Left ventricle myocardium inferior (tissue), 1 donor: ENCODE measurements at regions not wholly inside any gene's neighbourhood (a gene's known extent, or its start where the extent isn't known, plus 50 kb on each side); places are given as distances from the start of the nearest gene placed in this dataset.
"Not testable (repeated sequence)": the region's sequence is repeated elsewhere in the genome, so short reads cannot be mapped to it uniquely, and the experiment has no call there.

Experiments used
- DNase-seq: peaks from one replicate; pipeline ENCODE4 v3.0.0-alpha.2; 2020
- H3K27ac ChIP-seq: fragments of 200-600 bp; replicated peaks from 2 replicates; pipeline ENCODE4 v1.8.0; 2021
- H3K27me3 ChIP-seq: fragments of 200-600 bp; 2 replicates; pipeline ENCODE4 v1.8.0; 2021; ENCODE audit warnings: low read depth
- H3K36me3 ChIP-seq: fragments of 200-600 bp; 2 replicates; pipeline ENCODE4 v1.8.0; 2021
- H3K4me1 ChIP-seq: fragments of 200-600 bp; 2 replicates; pipeline ENCODE4 v1.8.0; 2021
- H3K4me3 ChIP-seq: fragments of 200-600 bp; 2 replicates; pipeline ENCODE4 v1.8.0; 2021; ENCODE audit warnings: mild to moderate bottlenecking, moderate library complexity
- H3K9me3 ChIP-seq: fragments of 200-600 bp; replicated peaks from 2 replicates; pipeline ENCODE4 v1.8.0; 2021
- intact Hi-C: fragments of 100-400 bp; cut with micrococcal nuclease; formaldehyde crosslinking; loops from one replicate; pipeline ENCODE4 v1.11.0; 2022
- TF ChIP-seq, protein P1 (sequence below): fragments of 200-600 bp; IDR thresholded peaks from 2 replicates; pipeline ENCODE4 v1.8.0; 2021; ENCODE audit warnings: antibody characterized with exemption, mild to moderate bottlenecking, borderline replicate concordance
- donor health status: DM: no; HTN: yes; CAD: no; lungs with severe emphysema.

DNA sequence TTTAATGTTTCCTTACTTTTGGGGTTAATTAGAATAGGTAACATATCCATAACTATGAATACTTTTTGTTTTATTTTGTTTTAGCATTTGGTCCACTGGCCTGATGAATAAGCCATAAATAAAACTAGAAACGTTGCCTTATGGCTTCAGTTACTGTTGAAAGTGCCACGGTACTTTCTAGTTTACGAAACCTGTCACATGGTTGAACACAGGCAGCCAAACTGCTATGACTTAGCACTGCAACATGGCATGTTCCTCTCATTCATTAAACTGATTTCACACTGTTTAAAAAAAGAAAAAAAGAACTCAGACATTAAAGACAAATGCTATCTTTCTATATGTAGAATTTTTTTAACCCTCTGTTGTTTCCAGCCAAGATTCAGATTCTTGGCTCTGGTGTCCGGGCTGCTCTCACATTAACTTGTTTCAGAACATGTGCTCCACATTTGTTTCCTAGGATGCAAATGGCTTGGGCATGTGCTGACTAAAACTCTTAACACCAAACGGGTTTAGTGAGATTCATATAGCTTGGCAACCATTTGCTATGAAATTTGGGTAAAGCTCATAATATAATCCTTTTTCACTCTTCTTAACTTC, 323.9 kb upstream of the RND3 start:
- no peaks in the 10 kb centered on the region for H3K9me3 ChIP-seq
- DNase-seq = no peak
- H3K27ac ChIP-seq = no peak overlapping the region
- no peaks in the 10 kb centered on the region for H3K36me3 ChIP-seq
- no peaks in the 10 kb centered on the region for H3K4me1 ChIP-seq
- intact Hi-C loops = no loop called here
- no peaks in the 10 kb centered on the region for H3K27me3 ChIP-seq
- TF ChIP-seq, protein P1, sequence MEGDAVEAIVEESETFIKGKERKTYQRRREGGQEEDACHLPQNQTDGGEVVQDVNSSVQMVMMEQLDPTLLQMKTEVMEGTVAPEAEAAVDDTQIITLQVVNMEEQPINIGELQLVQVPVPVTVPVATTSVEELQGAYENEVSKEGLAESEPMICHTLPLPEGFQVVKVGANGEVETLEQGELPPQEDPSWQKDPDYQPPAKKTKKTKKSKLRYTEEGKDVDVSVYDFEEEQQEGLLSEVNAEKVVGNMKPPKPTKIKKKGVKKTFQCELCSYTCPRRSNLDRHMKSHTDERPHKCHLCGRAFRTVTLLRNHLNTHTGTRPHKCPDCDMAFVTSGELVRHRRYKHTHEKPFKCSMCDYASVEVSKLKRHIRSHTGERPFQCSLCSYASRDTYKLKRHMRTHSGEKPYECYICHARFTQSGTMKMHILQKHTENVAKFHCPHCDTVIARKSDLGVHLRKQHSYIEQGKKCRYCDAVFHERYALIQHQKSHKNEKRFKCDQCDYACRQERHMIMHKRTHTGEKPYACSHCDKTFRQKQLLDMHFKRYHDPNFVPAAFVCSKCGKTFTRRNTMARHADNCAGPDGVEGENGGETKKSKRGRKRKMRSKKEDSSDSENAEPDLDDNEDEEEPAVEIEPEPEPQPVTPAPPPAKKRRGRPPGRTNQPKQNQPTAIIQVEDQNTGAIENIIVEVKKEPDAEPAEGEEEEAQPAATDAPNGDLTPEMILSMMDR = no peak
- H3K4me3 ChIP-seq = no peak overlapping the region

DNA sequence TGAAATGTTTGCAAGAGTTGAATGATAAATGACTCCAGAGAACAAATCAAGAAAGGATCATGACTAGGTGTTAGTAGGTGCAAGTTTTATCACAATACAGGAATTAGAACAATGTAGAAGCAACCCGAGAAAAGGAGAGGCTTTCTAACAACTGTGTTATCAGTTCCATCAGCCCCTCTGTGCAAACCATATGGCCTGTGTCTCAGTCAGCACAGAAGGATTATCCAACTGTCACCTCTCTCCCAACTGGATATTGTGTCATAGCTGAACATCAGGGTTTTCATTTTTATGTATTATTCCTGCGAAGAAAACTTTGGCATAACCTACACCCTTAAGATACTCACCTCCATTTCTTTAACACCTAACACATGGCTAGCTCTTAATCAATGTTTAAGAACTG, 321.6 kb upstream of the RND3 start:
- Histone ChIP-seq H3K36me3 (no peaks in the 10 kb centered on the region), H3K27ac (no peak overlapping the region), H3K9me3 (no peaks in the 10 kb centered on the region), H3K4me3 (no peak overlapping the region), H3K27me3 (no peaks in the 10 kb centered on the region), H3K4me1 (no peaks in the 10 kb centered on the region)
- TF ChIP-seq, protein P1 = no peak
- intact Hi-C loops = no loop called here
- DNase-seq = no peak

DNA sequence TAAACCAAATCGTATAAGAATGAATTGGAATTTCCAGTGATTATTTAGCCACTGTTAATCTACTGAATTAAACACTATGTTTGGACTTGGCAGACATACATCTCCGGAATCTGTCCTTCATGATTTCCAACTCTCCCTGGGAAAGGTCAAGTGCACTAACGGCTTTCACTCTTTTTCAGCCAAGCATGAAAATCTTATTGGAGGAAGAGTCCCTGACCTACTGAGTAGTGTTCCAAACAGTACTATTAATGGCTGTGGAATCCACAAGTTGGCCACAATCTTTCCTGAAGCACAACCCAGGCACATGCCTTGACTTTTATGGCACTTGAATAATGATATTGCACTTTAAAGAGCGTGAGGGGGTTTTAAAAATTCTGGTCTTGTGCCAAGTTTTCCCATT, 318.9 kb upstream of the RND3 start:
- no peak overlapping the region for H3K4me3 ChIP-seq
- no peaks in the 10 kb centered on the region for H3K4me1 ChIP-seq
- H3K27ac ChIP-seq = no peak overlapping the region
- H3K36me3 ChIP-seq = no peaks in the 10 kb centered on the region
- no peaks in the 10 kb centered on the region for H3K27me3 ChIP-seq
- TF ChIP-seq, protein P1 = no peak
- DNase-seq = no peak
- intact Hi-C loops = no loop called here
- no peaks in the 10 kb centered on the region for H3K9me3 ChIP-seq

DNA sequence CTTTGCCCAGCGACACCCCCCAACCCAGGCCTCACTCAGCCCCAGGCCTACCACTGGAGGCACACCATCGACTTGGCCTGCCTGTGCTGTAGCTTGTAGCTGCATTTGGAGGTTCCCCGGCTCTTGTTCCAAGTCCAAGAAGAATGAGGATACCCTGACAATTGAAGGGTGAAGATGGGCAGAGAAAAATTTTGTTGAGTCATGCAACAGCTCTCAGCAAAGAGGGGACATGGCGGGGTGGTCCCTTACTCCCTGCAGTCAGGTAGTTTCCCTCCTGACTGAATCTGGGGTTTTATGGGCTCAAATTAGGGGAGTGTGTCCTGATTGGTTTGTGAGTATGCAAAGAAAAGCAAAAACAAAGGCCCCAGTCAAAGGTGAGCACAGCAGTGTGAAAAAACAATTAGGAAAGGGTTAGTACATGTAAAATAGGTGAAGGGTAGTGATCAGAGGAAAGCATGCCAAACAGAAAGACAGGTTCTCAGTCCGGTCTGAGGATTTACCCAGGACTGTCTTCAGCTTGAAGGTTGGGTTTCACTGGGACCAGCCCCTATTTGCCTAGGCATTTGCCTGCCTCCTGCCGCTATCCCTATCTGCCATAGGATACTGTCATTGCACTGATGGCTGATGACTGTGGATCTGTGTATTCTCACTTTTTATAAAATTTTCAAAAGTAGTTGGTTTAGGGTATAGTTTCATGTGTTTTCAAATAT, 316.4 kb upstream of the RND3 start:
- TF ChIP-seq, protein P1 = no peak
- DNase-seq = no peak
- intact Hi-C loops = no loop called here
- Histone ChIP-seq H3K4me1 (no peaks in the 10 kb centered on the region), H3K9me3 (no peaks in the 10 kb centered on the region), H3K4me3 (no peak overlapping the region), H3K27me3 (no peaks in the 10 kb centered on the region), H3K27ac (no peak overlapping the region), H3K36me3 (no peaks in the 10 kb centered on the region)

DNA sequence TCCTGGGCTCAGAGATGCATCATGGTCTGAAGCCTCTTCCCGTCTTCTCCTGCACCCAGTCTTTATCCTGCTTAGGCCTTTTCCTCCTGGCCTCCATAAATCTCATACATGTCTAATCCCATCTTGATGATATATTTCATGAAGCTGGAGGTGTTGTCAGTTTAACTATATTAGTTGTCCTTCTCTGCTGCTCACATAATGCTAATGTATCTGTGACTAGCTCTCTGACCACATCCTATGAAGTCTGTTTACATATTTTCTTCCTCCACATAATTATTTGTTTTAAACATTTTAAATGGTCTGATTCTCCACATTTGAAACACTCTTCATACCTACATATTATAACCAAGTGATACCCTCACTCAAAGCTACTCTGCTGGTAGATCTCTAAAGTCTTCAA, 315.2 kb upstream of the RND3 start:
- intact Hi-C loops = no loop called here
- Histone ChIP-seq H3K4me1 (no peaks in the 10 kb centered on the region), H3K36me3 (no peaks in the 10 kb centered on the region), H3K27ac (no peak overlapping the region), H3K27me3 (no peaks in the 10 kb centered on the region), H3K9me3 (no peaks in the 10 kb centered on the region), H3K4me3 (no peak overlapping the region)
- TF ChIP-seq, protein P1 = no peak
- DNase-seq = no peak

DNA sequence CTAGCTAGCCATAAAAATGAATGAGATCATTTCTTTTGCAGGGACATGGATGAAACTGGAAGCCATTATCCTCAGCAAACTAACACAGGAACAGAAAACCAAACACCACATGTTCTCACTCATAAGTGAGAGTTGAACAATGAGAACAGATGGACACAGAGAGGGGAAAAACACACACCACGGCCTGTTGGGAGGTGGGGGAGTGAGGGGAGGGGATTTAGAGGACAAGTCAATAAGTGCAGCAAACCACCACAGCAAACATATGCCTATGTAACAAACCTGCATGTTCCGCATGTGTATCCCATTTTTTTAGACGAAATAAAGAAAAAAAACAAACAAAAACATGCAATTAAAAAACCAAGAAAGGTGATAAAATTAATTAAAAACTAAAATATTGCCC, 308.8 kb upstream of the RND3 start:
- H3K4me1 ChIP-seq, H3K27ac ChIP-seq, intact Hi-C loops, DNase-seq, H3K27me3 ChIP-seq, H3K4me3 ChIP-seq, H3K36me3 ChIP-seq: not testable (repeated sequence)
- H3K9me3 ChIP-seq = peaks cover 18% of the 10 kb centered on the region
